KG1 (cell line): ENCODE measurements at regions not wholly inside any gene's neighbourhood (a gene's known extent, or its start where the extent isn't known, plus 50 kb on each side); places are given as distances from the start of the nearest gene placed in this dataset.
"Not testable (repeated sequence)": the region's sequence is repeated elsewhere in the genome, so short reads cannot be mapped to it uniquely, and the experiment has no call there.

Source experiments
- DNase-seq: peaks from one replicate; lab custom pipeline; 2025; lab: John Stamatoyannopoulos, UW

DNA sequence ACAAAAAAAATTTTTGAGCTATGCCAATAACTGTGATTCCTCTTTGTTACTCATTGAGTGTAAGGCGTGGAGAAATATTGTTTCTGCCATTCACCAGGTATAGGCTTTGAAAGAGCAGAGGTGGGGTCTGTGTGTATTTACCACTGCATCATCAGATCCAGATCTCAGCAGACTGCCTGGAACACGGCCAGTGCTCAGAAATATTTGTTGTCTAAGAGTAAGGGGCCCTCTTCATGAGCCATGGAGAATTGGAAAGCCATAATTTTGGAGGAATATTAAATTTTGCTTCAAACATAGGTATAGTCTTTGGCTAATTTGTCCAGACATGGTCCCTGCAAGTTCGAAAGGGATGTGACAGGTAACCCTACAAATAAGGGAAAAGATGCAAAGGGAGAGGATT lies 231.3 kb upstream of the IRF2BP2 start:
- DNase-seq = no peak

GRCh38 chr1:234840843-234841242 lies 230.9 kb upstream of the IRF2BP2 start:
- DNase-seq = no peak

- DNase-seq = no peak
Measured at GRCh38 chr1:234840253-234840652, 230.3 kb upstream of the IRF2BP2 start.

- DNase-seq = no peak
Measured at GRCh38 chr1:234839663-234840062, 229.7 kb upstream of the IRF2BP2 start.

DNA sequence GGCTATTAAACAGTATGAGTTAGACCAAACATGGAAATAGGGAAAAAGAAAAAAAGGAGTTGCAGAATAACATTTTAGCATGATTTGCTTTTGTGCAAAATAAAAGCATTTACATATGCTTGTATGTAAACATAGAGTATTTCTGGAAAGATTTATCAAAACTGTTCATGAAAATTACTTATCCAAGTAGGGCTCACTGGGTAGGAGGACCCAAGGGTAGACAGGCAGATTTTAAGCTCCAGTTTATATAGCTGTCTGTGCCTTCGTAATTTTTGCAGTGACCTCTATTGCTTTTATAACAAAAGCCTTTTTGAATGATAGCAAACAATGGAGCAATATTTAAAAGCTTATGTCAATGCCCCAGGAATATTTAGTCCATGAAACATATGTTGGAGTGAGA lies 228.8 kb upstream of the IRF2BP2 start:
- no peak for DNase-seq

- DNase-seq = no peak
Measured at GRCh38 chr1:234838182-234838581, 228.2 kb upstream of the IRF2BP2 start.

DNA sequence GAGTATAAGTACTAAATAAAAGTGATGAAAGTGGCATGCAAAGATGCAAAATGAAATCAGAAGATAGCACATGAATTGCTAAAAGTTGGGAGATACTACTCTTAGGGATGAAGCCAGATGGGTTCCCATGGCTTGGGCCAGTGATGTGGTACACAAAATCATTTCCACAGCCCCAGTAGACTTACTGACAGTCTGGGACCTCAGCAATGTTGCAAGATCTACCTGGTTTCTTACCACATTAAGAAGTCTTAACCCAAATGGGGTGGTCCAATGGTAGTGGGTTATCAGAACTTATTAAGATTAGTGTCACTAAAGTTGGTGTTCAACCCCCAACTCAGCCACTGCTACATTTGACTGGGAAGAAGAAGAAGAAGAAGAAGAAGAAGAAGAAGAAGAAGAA lies 227.7 kb upstream of the IRF2BP2 start:
- no peak for DNase-seq

DNA sequence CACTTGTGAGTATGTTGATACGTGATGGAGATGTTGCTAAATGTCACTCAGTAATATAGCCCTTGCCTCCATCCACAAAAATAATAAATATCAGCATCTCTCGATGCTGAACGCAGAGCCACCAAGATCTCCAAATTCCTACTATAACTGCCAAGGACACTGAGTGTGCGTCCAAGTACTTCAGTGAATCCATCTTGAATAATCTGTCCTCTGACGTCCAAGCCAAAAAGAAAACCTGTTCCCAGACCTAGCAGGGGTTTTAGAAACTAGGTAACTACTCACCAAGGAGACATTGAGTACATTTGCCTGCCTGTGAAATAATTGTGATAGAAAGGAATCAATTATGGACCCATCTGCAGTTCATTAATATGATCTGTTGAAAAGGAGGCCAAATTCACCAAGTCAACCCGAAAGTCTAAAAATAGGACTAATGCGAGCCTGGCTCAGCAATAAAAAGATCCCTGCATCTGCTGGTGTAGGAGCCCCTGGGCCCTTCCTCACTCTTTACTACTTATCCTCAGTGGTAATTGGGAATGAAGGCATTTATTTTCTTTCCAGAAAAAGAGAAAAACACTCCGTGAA lies 226.9 kb upstream of the IRF2BP2 start:
- DNase-seq = no peak

DNA sequence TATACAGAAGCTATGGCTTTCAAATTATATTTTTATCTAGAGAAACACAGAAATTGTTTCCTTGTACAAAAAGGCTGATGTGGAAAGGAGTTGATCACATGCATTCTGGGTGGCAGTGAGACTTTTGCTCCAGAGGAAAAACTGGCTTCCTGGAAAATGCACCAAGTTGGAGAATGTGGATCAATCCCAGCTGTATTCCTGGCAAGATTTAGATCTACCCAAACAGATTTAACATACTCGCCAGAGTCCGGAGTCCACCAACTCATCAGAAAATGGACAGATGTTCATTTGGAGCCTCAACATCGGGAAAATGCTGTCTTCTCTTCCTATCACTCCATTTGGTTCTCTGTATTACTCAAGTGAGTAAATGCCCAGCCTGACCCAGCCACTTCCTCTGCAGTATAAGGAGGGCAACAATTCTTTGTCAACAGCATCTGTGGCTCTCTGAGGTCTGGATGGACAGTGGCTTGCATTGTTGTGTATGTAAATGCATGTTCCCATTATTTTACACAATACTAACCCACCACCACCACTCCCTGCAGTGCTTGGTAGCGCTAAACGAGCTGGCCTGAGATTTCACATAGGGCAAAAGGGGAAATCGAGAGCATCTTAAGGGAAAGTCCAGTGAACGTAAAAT lies 226.2 kb upstream of the IRF2BP2 start:
- no peak for DNase-seq

GRCh38 chr1:234835239-234835638 lies 225.3 kb upstream of the IRF2BP2 start:
- no peak for DNase-seq

DNA sequence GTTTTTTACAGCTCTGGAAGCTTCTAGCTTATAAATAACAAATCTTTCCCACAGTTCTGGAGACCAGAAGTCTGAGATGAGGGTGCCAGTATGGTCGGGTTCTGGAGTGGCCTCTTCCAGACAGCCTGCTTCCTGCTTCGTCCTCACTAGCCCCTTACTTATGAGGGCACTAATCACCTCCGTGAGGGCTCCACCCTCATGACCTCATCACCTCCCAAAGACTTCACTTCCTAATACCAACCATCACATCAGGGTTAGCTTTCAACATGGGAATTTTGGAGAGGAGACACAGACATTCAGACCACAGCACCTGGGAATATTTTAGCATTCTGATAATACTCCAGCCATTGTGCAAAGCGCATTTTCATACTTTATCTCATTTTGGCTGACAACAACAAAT lies 223.7 kb upstream of the IRF2BP2 start:
- DNase-seq = no peak

- no peak for DNase-seq
Measured at GRCh38 chr1:234833118-234833517, 223.1 kb upstream of the IRF2BP2 start.

GRCh38 chr1:234827656-234828055 lies 217.7 kb upstream of the IRF2BP2 start:
- no peak for DNase-seq

GRCh38 chr1:234827181-234827580 lies 217.2 kb upstream of the IRF2BP2 start:
- DNase-seq = no peak

DNA sequence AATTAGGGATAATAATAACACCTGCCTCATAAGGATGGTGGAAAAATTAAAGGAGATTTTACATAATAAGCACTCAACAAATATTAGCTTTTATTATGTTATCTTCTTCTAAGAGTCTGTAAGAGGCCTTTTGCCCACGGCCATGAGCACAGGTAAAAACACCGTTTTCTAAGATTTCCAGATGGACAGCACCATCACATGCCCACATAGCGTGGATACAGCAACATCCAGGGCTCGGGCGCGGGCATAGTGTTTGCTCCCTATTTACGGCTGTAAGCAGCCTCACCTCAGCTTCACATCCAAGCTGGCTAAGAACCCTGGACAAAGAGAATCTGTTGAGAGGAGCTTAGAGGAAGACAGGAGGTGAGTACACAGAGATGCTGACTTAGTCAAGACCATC lies 216.4 kb upstream of the IRF2BP2 start:
- no peak for DNase-seq

GRCh38 chr1:234825498-234826165 lies 215.7 kb upstream of the IRF2BP2 start:
- DNase-seq = no peak

GRCh38 chr1:234824836-234825235 lies 214.9 kb upstream of the IRF2BP2 start:
- not testable (repeated sequence) for DNase-seq

- no peak for DNase-seq
Measured at GRCh38 chr1:234823191-234824176, 213.5 kb upstream of the IRF2BP2 start.

GRCh38 chr1:234821840-234822239 lies 211.9 kb upstream of the IRF2BP2 start:
- DNase-seq = no peak

DNA sequence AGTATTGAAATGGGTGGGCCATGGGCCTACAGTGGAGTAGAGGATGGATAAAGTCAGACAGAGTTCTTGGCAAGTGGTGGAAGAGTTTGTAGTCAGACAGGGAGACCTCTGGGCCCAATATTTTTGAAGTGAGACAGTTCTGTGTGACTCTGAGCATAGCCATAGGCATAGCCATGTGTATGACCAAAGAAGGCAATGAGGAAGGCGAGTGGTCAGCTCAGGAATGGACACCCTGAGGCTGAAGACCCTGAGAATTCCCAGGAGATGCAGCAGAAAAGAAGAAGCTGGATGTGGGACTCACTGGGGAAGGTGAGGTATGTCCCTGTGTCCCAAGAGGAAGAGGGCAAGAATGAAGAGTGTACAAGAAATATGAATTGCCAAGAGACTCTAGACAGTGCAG lies 210.6 kb upstream of the IRF2BP2 start:
- no peak for DNase-seq

GRCh38 chr1:234819845-234820244 lies 209.9 kb upstream of the IRF2BP2 start:
- not testable (repeated sequence) for DNase-seq

DNA sequence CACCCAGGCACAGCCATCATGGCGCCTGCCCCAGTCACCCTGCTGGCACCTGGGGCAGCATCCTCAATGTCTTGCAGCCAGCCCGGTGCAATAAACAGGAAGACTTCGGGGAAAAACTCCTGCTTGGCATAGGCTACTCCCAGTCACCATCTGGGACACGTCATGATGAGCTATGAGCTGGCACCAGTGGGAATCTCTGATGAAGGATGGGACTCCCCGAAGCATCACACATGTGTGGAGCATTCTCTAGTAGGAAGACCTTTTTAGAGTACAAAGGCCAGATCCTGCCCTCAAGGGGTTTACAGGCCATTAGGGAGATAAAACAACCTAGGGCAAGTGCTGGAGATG lies 208.0 kb upstream of the IRF2BP2 start:
- not testable (repeated sequence) for DNase-seq
